PC-3 (cell line): ENCODE measurements at regions not wholly inside any gene's neighbourhood (a gene's known extent, or its start where the extent isn't known, plus 50 kb on each side); places are given as distances from the start of the nearest gene placed in this dataset.

ENCODE experiments used
- ATAC-seq: fragments of 200-7000 bp; cut with Tn5 transposase; 2 replicates; pipeline ENCODE4 v1.9.1; 2020; ENCODE audit warnings: mild to moderate bottlenecking, moderate library complexity
- BruUV-seq: library from RNA; stranded (reverse); fragments of 400-500 nt; replicated peaks from 2 replicates; lab custom pipeline; 2021; lab: Mats Ljungman, UMichigan
- CTCF ChIA-PET: fragments of 300-600 bp; sonication (Branson Sonifier 250); formaldehyde crosslinking; loops from one replicate; lab custom pipeline; 2022; ENCODE audit warnings: antibody characterized with exemption; lab: Charles Lee
- POLR2A ChIA-PET: fragments of 300-600 bp; sonication (Branson Sonifier 250); formaldehyde crosslinking; loops from one replicate; lab custom pipeline; 2022; ENCODE audit warnings: antibody characterized with exemption; ENCODE audit not compliant: unreplicated experiment; lab: Charles Lee
- DNase-seq: peaks from one replicate; pipeline ENCODE4 v3.0.0-alpha.2; 2015
- H2AFZ ChIP-seq: fragments of 300-600 bp; sonication (generic); 2 replicates; pipeline ENCODE4 v1.6.0; 2016; ENCODE audit warnings: antibody characterized with exemption, low read length
- H3F3A ChIP-seq: fragments of 300-600 bp; sonication (generic); one replicate; pipeline ENCODE4 v1.6.0; 2017; ENCODE audit warnings: antibody characterized with exemption, low read length, control low read depth, mild to moderate bottlenecking; ENCODE audit not compliant: unreplicated experiment
- H3K27ac ChIP-seq: fragments of 300-600 bp; sonication (generic); 2 replicates; pipeline ENCODE4 v1.5.1; 2016; ENCODE audit warnings: mild to moderate bottlenecking, low read length
- H3K27me3 ChIP-seq: fragments of 300-600 bp; sonication (generic); 2 replicates; pipeline ENCODE4 v1.6.1; 2016; ENCODE audit warnings: low read length, mixed read lengths
- H3K36me3 ChIP-seq: fragments of 300-600 bp; sonication (generic); 2 replicates; pipeline ENCODE4 v1.6.1; 2016; ENCODE audit warnings: low read depth, mixed run types, low read length, mixed read lengths
- H3K4me1 ChIP-seq: fragments of 300-600 bp; sonication (generic); 2 replicates; pipeline ENCODE4 v1.5.1; 2016; ENCODE audit warnings: low read length; ENCODE audit not compliant: insufficient read depth
- H3K4me2 ChIP-seq: fragments of 300-600 bp; sonication (generic); 2 replicates; pipeline ENCODE4 v1.6.0; 2016; ENCODE audit warnings: low read length
- H3K4me3 ChIP-seq: fragments of 300-600 bp; sonication (generic); 2 replicates; pipeline ENCODE4 v1.5.1; 2016; ENCODE audit warnings: mild to moderate bottlenecking, low read length, mixed read lengths
- H3K79me2 ChIP-seq: fragments of 300-600 bp; sonication (generic); 2 replicates; pipeline ENCODE4 v1.6.1; 2017; ENCODE audit warnings: low read length, mixed read lengths
- H3K9ac ChIP-seq: fragments of 300-600 bp; sonication (generic); 2 replicates; pipeline ENCODE4 v1.6.0; 2016; ENCODE audit warnings: mild to moderate bottlenecking, low read length
- H3K9me2 ChIP-seq: fragments of 300-600 bp; sonication (generic); replicated peaks from 2 replicates; pipeline ENCODE4 v1.6.1; 2016; ENCODE audit warnings: mixed run types, low read length, mixed read lengths
- H3K9me3 ChIP-seq: fragments of 300-600 bp; sonication (generic); 2 replicates; pipeline ENCODE4 v1.6.1; 2016; ENCODE audit warnings: low read length, mixed read lengths
- H4K20me1 ChIP-seq: fragments of 300-600 bp; sonication (generic); 2 replicates; pipeline ENCODE4 v1.6.1; 2016; ENCODE audit warnings: low read length, mixed read lengths
- EZH2 ChIP-seq: fragments of 300-600 bp; sonication (generic); IDR thresholded peaks from one replicate; pipeline ENCODE4 v1.6.1; 2017; ENCODE audit warnings: antibody characterized with exemption, mild to moderate bottlenecking, low read length; ENCODE audit not compliant: unreplicated experiment
- EZH2phosphoT487 ChIP-seq: fragments of 300-600 bp; sonication (generic); IDR thresholded peaks from 2 replicates; pipeline ENCODE4 v1.6.1; 2018; ENCODE audit warnings: mild to moderate bottlenecking, antibody characterized with exemption, low read length, borderline replicate concordance
- intact Hi-C: fragments of 100-400 bp; cut with micrococcal nuclease; formaldehyde crosslinking; loops from 2 replicates; pipeline ENCODE4 v1.9.0; 2023
- TF ChIP-seq, protein P1 (sequence below): fragments of 300-600 bp; sonication (generic); conservative IDR thresholded peaks from 2 replicates; pipeline ENCODE4 v1.5.1; 2017; ENCODE audit warnings: antibody characterized with exemption, low read depth, mild to moderate bottlenecking, low read length

DNA sequence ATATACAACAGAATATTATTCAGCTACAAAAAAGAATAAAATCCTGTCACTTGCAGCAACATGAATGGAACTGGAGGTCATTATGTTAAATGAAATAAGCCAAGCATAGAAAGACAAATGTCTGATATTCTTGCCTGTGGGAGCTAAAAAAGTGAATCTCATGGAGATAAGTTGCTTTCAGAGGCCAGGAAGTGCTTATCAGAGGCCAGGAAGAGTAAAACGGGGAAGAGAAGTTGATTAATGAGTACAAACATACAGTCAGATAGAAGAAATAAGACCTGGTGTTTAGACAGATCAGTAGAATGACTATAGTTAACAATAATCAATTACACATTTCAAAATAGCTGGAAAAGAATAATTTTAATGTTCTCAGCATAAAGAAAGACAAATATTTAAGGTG lies 54.4 kb upstream of the CPHXL start:
- Histone ChIP-seq H3K9me3 (no peaks in the 10 kb centered on the region), H3K4me2 (no peak overlapping the region), H3K36me3 (no peaks in the 10 kb centered on the region), H3K27ac (no peak overlapping the region), H2AFZ (no peak overlapping the region), H3K27me3 (peaks cover 10% of the 10 kb centered on the region; the same call in 1 of the 2 replicates), H4K20me1 (no peaks in the 10 kb centered on the region), H3K9me2 (no peaks in the 10 kb centered on the region), H3F3A (no peaks in the 10 kb centered on the region), H3K4me1 (no peaks in the 10 kb centered on the region), H3K4me3 (no peak overlapping the region), H3K9ac (no peak overlapping the region), H3K79me2 (no peaks in the 10 kb centered on the region)
- ATAC-seq (no peak), DNase-seq (no peak)
- intact Hi-C loops: loop anchor here (10.0 kb wide), 1 partner anchor 1264 kb away; no protein-coding TSS in a partner anchor
- TF ChIP-seq, protein P1, sequence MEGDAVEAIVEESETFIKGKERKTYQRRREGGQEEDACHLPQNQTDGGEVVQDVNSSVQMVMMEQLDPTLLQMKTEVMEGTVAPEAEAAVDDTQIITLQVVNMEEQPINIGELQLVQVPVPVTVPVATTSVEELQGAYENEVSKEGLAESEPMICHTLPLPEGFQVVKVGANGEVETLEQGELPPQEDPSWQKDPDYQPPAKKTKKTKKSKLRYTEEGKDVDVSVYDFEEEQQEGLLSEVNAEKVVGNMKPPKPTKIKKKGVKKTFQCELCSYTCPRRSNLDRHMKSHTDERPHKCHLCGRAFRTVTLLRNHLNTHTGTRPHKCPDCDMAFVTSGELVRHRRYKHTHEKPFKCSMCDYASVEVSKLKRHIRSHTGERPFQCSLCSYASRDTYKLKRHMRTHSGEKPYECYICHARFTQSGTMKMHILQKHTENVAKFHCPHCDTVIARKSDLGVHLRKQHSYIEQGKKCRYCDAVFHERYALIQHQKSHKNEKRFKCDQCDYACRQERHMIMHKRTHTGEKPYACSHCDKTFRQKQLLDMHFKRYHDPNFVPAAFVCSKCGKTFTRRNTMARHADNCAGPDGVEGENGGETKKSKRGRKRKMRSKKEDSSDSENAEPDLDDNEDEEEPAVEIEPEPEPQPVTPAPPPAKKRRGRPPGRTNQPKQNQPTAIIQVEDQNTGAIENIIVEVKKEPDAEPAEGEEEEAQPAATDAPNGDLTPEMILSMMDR: no peak
- TF ChIP-seq EZH2 (no peak), EZH2phosphoT487 (no peak)
- CTCF ChIA-PET: no interaction called here
- POLR2A ChIA-PET: no interaction called here
- no TSS peak for BruUV-seq

DNA sequence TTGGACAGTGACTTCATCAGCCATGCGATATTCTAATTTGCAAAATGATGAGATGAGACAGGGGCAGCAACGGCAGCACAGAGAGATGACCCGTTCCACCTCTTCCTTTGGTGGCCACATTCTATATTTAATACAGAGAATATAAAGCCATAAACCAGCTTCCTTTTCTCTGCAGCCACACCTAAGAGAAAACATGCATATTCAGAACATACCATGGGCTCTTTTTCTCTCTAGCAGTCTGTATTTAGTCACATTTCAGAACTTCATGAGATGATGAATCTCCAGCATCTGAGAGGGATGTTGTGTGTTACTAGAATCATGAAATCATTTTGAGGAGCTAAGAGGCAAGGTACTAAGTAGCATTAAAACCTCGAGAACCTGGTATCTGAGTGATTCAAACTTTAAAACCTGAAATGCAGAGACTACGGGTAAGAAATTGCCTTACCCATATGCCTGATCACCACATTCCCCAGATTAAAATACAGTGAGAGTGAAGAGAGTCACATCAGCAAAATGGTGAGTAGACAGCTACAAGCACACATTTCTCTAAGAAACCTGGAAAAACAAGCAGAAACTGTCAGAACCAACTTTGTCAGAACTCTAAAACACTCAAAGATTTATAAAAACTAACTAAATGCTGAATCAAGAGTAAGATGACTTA lies 55.5 kb upstream of the CPHXL start:
- H3K4me2 ChIP-seq: no peak overlapping the region
- intact Hi-C loops: loop anchor here (10.0 kb wide), 1 partner anchor 1263 kb away; no protein-coding TSS in a partner anchor
- no peak overlapping the region for H3K27ac ChIP-seq
- no peaks in the 10 kb centered on the region for H3K36me3 ChIP-seq
- no peaks in the 10 kb centered on the region for H3F3A ChIP-seq
- TF ChIP-seq EZH2phosphoT487: no peak
- TF ChIP-seq EZH2: no peak
- POLR2A ChIA-PET: no interaction called here
- H3K9me3 ChIP-seq: no peaks in the 10 kb centered on the region
- peaks cover 10% of the 10 kb centered on the region; the same call in 1 of the 2 replicates for H3K27me3 ChIP-seq
- no TSS peak for BruUV-seq
- H3K9me2 ChIP-seq: no peaks in the 10 kb centered on the region
- no peak overlapping the region for H3K9ac ChIP-seq
- no peaks in the 10 kb centered on the region for H3K4me1 ChIP-seq
- H3K4me3 ChIP-seq: no peak overlapping the region
- DNase-seq (no peak), ATAC-seq (no peak)
- no peak overlapping the region for H2AFZ ChIP-seq
- CTCF ChIA-PET: no interaction called here
- H4K20me1 ChIP-seq: no peaks in the 10 kb centered on the region
- H3K79me2 ChIP-seq: no peaks in the 10 kb centered on the region

DNA sequence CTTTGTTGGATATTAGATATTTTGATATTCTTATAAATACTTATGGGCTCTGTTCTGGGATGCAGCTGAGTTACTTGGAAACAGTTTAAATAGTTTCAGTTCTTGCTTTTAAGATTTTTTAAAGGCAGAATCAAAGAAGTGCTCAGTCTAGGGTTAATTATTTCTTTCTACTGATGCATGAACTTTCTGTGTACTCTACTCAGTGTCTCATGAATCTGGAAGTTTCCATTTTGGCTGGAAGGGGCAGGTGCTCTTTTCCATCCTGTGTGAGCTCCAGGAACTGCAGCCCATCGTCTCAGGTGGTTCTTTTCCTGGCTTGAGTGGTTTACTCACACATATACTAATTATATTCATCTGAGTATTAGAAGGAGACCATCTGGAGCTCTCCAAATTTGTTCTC lies 61.1 kb upstream of the CPHXL start:
- no peaks in the 10 kb centered on the region for H3K4me1 ChIP-seq
- BruUV-seq: no TSS peak
- H3K27me3 ChIP-seq: no peaks in the 10 kb centered on the region
- no peak overlapping the region for H3K4me3 ChIP-seq
- H3K36me3 ChIP-seq: no peaks in the 10 kb centered on the region
- CTCF ChIA-PET: interaction anchor here (0.5 kb wide), 1 partner anchor 181 kb away, joined by 4 read pairs; no protein-coding TSS in a partner anchor
- H3K79me2 ChIP-seq: no peaks in the 10 kb centered on the region
- H3K9me2 ChIP-seq: no peaks in the 10 kb centered on the region
- H3K27ac ChIP-seq: no peak overlapping the region
- no peak overlapping the region for H3K4me2 ChIP-seq
- no peaks in the 10 kb centered on the region for H3K9me3 ChIP-seq
- no peak overlapping the region for H2AFZ ChIP-seq
- no peak overlapping the region for H3K9ac ChIP-seq
- no peak for ATAC-seq
- DNase-seq: no peak
- H4K20me1 ChIP-seq: no peaks in the 10 kb centered on the region
- no peaks in the 10 kb centered on the region for H3F3A ChIP-seq
- no peak for TF ChIP-seq EZH2
- TF ChIP-seq EZH2phosphoT487: no peak
- TF ChIP-seq, protein P1: no peak
- intact Hi-C loops: loop anchor here (10.0 kb wide), 1 partner anchor 1257 kb away; no protein-coding TSS in a partner anchor
- POLR2A ChIA-PET: no interaction called here
